HEK293 (cell line): ENCODE measurements at regions not wholly inside any gene's neighbourhood (a gene's known extent, or its start where the extent isn't known, plus 50 kb on each side); places are given as distances from the start of the nearest gene placed in this dataset.

Source experiments
- CTCF ChIA-PET: fragments of 350-600 bp; formaldehyde crosslinking; extraction: SDS; loops from one replicate; lab custom pipeline; 2021; ENCODE audit warnings: antibody characterized with exemption; lab: Yijun Ruan, JAX
- POLR2A ChIA-PET: fragments of 300-600 bp; formaldehyde crosslinking; extraction: SDS; loops from one replicate; lab custom pipeline; 2020; ENCODE audit warnings: antibody characterized with exemption, inconsistent platforms; lab: Yijun Ruan, JAX
- H3K27ac ChIP-seq: fragments of 200-500 bp; sonication (Bioruptor generic); 2 replicates; pipeline ENCODE4 v1.5.1; 2014; ENCODE audit warnings: low read depth, low read length, control low read depth, inconsistent platforms; ENCODE audit errors: extremely low read depth
- H3K36me3 ChIP-seq, 2 experiments: fragments of 200-500 bp in 1 of 2; sonication (Bioruptor generic) in 1 of 2; 1 replicate in 1 of 2; 2 replicates in 1 of 2; pipeline ENCODE4 v1.5.1; 2014 to 2017; ENCODE audit warnings: inconsistent platforms in 2 of 2, low read length in 2 of 2; ENCODE audit not compliant: control insufficient read depth in 2 of 2, insufficient read depth in 1 of 2
- H3K4me1 ChIP-seq: fragments of 200-500 bp; sonication (Bioruptor generic); 2 replicates; pipeline ENCODE4 v1.5.1; 2014; ENCODE audit warnings: mild to moderate bottlenecking, low read length, inconsistent platforms; ENCODE audit not compliant: control insufficient read depth, insufficient read depth
- H3K4me3 ChIP-seq: 2 replicates; pipeline ENCODE4 v1.5.1; 2011; ENCODE audit warnings: low read depth, mild to moderate bottlenecking, control low read depth, low read length, moderate library complexity
- H3K9me3 ChIP-seq: fragments of 200-500 bp; sonication (Bioruptor generic); 2 replicates; pipeline ENCODE4 v1.5.1; 2014; ENCODE audit warnings: low read depth, low read length, inconsistent platforms; ENCODE audit not compliant: control insufficient read depth, insufficient read depth
- CTCF ChIP-seq: fragments of 450-650 bp; formaldehyde crosslinking; IDR thresholded peaks from 2 replicates; pipeline ENCODE4 v1.5.1; 2016; ENCODE audit warnings: missing biosample characterization, missing genetic modification characterization
- FEZF1 ChIP-seq: fragments of 450-650 bp; formaldehyde crosslinking; IDR thresholded peaks from 2 replicates; pipeline ENCODE4 v1.5.1; 2016; ENCODE audit warnings: missing biosample characterization, missing genetic modification characterization
- KLF10 ChIP-seq: fragments of 450-650 bp; IDR thresholded peaks from 2 replicates; pipeline ENCODE4 v1.5.1; 2018; ENCODE audit warnings: missing biosample characterization, mild to moderate bottlenecking, missing genetic modification characterization
- KLF8 ChIP-seq: fragments of 450-650 bp; formaldehyde crosslinking; IDR thresholded peaks from 2 replicates; pipeline ENCODE4 v1.5.1; 2016; ENCODE audit warnings: missing biosample characterization, missing genetic modification characterization
- MEIS1 ChIP-seq: sonication (generic); formaldehyde crosslinking; IDR thresholded peaks from 2 replicates; pipeline ENCODE4 v1.8.1; 2022; ENCODE audit warnings: missing genetic modification reagents, mild to moderate bottlenecking, borderline replicate concordance
- SP3 ChIP-seq: fragments of 450-650 bp; formaldehyde crosslinking; IDR thresholded peaks from 2 replicates; pipeline ENCODE4 v1.5.1; 2016; ENCODE audit warnings: missing biosample characterization, missing genetic modification characterization
- ZBTB44 ChIP-seq: fragments of 450-650 bp; IDR thresholded peaks from 2 replicates; pipeline ENCODE4 v1.5.1; 2018; ENCODE audit warnings: missing biosample characterization, mild to moderate bottlenecking, missing genetic modification characterization
- ZBTB6 ChIP-seq: fragments of 450-650 bp; formaldehyde crosslinking; IDR thresholded peaks from 2 replicates; pipeline ENCODE4 v1.5.1; 2017; ENCODE audit warnings: missing biosample characterization, missing genetic modification characterization
- ZFHX2 ChIP-seq: fragments of 450-650 bp; formaldehyde crosslinking; conservative IDR thresholded peaks from 2 replicates; pipeline ENCODE4 v1.5.1; 2016; ENCODE audit warnings: missing biosample characterization, missing genetic modification characterization
- ZFP3 ChIP-seq: fragments of 450-650 bp; formaldehyde crosslinking; IDR thresholded peaks from 2 replicates; pipeline ENCODE4 v1.5.1; 2016; ENCODE audit warnings: low read depth, missing biosample characterization, missing genetic modification characterization
- ZNF114 ChIP-seq: fragments of 450-650 bp; formaldehyde crosslinking; IDR thresholded peaks from 2 replicates; pipeline ENCODE4 v1.5.0; 2017; ENCODE audit warnings: missing biosample characterization, missing genetic modification characterization
- ZNF138 ChIP-seq: fragments of 450-650 bp; formaldehyde crosslinking; IDR thresholded peaks from 2 replicates; pipeline ENCODE4 v1.5.1; 2016; ENCODE audit warnings: missing biosample characterization, missing genetic modification characterization, borderline replicate concordance
- ZNF19 ChIP-seq: fragments of 450-650 bp; formaldehyde crosslinking; IDR thresholded peaks from 2 replicates; pipeline ENCODE4; 2016; ENCODE audit warnings: missing biosample characterization, missing genetic modification characterization, low read depth
- ZNF221 ChIP-seq: fragments of 450-650 bp; formaldehyde crosslinking; IDR thresholded peaks from 2 replicates; pipeline ENCODE4 v1.5.1; 2017; ENCODE audit warnings: missing biosample characterization, missing genetic modification characterization, borderline replicate concordance
- ZNF280C ChIP-seq: fragments of 450-650 bp; formaldehyde crosslinking; IDR thresholded peaks from 2 replicates; pipeline ENCODE4 v1.5.1; 2016; ENCODE audit warnings: missing biosample characterization, missing genetic modification characterization
- ZNF449 ChIP-seq: fragments of 450-650 bp; formaldehyde crosslinking; IDR thresholded peaks from 2 replicates; pipeline ENCODE4 v1.5.1; 2017; ENCODE audit warnings: missing biosample characterization, mild to moderate bottlenecking, missing genetic modification characterization, moderate library complexity
- ZNF555 ChIP-seq: fragments of 450-650 bp; formaldehyde crosslinking; conservative IDR thresholded peaks from 2 replicates; pipeline ENCODE4 v1.5.1; 2017; ENCODE audit warnings: missing biosample characterization, mild to moderate bottlenecking, missing genetic modification characterization, inconsistent platforms
- ZNF626 ChIP-seq: fragments of 450-650 bp; sonication (Bioruptor Pico); formaldehyde crosslinking; IDR thresholded peaks from 2 replicates; pipeline ENCODE4 v1.5.1; 2018; ENCODE audit warnings: missing biosample characterization, missing genetic modification characterization, inconsistent platforms
- ZNF660 ChIP-seq: fragments of 450-650 bp; IDR thresholded peaks from 2 replicates; pipeline ENCODE4 v1.5.1; 2018; ENCODE audit warnings: missing biosample characterization, mild to moderate bottlenecking, missing genetic modification characterization
- ZNF792 ChIP-seq: fragments of 450-650 bp; formaldehyde crosslinking; IDR thresholded peaks from 2 replicates; pipeline ENCODE4 v1.5.1; 2016; ENCODE audit warnings: missing biosample characterization, missing genetic modification characterization
- ZNF837 ChIP-seq: fragments of 450-650 bp; formaldehyde crosslinking; IDR thresholded peaks from 2 replicates; pipeline ENCODE4 v1.5.1; 2016; ENCODE audit warnings: missing biosample characterization, missing genetic modification characterization

- TF ChIP-seq KLF8 (tag by site-specific recombination) (no peak), ZBTB44 (tag by site-specific recombination) (no peak), KLF10 (tag by site-specific recombination) (no peak), MEIS1 (CRISPR knock-in tag) (no peak), ZNF626 (tag by site-specific recombination) (no peak), ZNF280C (tag by site-specific recombination) (no peak), ZFHX2 (tag by site-specific recombination) (no peak), FEZF1 (no peak), ZNF138 (tag by site-specific recombination) (no peak), ZBTB6 (tag by site-specific recombination) (no peak), ZNF792 (tag by site-specific recombination) (no peak), ZFP3 (tag by site-specific recombination) (no peak), ZNF837 (tag by site-specific recombination) (no peak), ZNF555 (tag by site-specific recombination) (no peak)
- TF ChIP-seq, all 188 proteins: peak for 0
- POLR2A ChIA-PET, result no interaction called here
- CTCF ChIA-PET, result no interaction called here
- Histone ChIP-seq H3K4me1 (no peaks in the 10 kb centered on the region), H3K36me3 (no peaks in the 10 kb centered on the region), H3K4me3 (no peak overlapping the region), H3K27ac (no peak overlapping the region), H3K9me3 (no peaks in the 10 kb centered on the region)
Measured at GRCh38 chr6:148075352-148075751, 267.3 kb upstream of the SASH1 start.

GRCh38 chr6:148076051-148076450, 266.6 kb upstream of the SASH1 start:
- Histone ChIP-seq H3K36me3 (no peaks in the 10 kb centered on the region), H3K4me3 (no peak overlapping the region), H3K27ac (no peak overlapping the region), H3K9me3 (no peaks in the 10 kb centered on the region), H3K4me1 (no peaks in the 10 kb centered on the region)
- TF ChIP-seq SP3 (no peak), ZNF114 (no peak), ZNF449 (no peak), ZNF660 (tag by site-specific recombination) (no peak), ZNF221 (tag by site-specific recombination) (no peak), ZNF19 (tag by site-specific recombination) (no peak), CTCF (no peak)
- CTCF ChIA-PET, result no interaction called here
- POLR2A ChIA-PET, result no interaction called here
